ENCODE measurements at regions not wholly inside any gene's neighbourhood (a gene's known extent, or its start where the extent isn't known, plus 50 kb on each side); places are given as distances from the start of the nearest gene placed in this dataset.

GRCh38 chr18:44258576-44258975 lies 422.1 kb upstream of the SETBP1 start:
- POLR2A ChIA-PET = no interaction called here
- CTCF ChIA-PET = no interaction called here
- Mint-ChIP-seq H3K27me3 (no peaks in the 10 kb centered on the region), H3K9me3 (peaks cover 11% of the 10 kb centered on the region), H3K4me1 (ENCODE audit: low read depth) (no peaks in the 10 kb centered on the region), H3K36me3 (ENCODE audit: low read depth) (no peaks in the 10 kb centered on the region), H3K4me3 (no peak overlapping the region), H3K27ac (no peak overlapping the region)
- no peaks in the 10 kb centered on the region for H3K4me1 ChIP-seq (ENCODE audit: insufficient read depth, low read length)
- intact Hi-C loops (cut with DNase I, micrococcal nuclease) = no loop called here
- no peaks in the 10 kb centered on the region for H3K27me3 ChIP-seq (ENCODE audit: control insufficient read depth in 1 of 2, insufficient read depth in 2 of 2, low read length in 2 of 2)
- no peaks in the 10 kb centered on the region for H3K36me3 ChIP-seq (ENCODE audit: insufficient read depth, low read length)
- peaks cover 6 to 11% of the 10 kb centered on the region in 2 experiments for H3K9me3 ChIP-seq (ENCODE audit: control insufficient read depth in 1 of 2, insufficient read depth in 1 of 2, low read length in 2 of 2)
- no peak for TF ChIP-seq CTCF (IDR thresholded peaks at IDR 0.05)
- H3K4me3 ChIP-seq (ENCODE audit: low read length) = no peak overlapping the region
- H3K27ac ChIP-seq (ENCODE audit: low read depth in 1 of 2, low read length in 2 of 2) = no peak overlapping the region
- DNase-seq = no peak
- ATAC-seq (ENCODE audit: poor library complexity) = no peak

GRCh38 chr18:44259610-44260009 lies 421.1 kb upstream of the SETBP1 start:
- no peaks in the 10 kb centered on the region for H3K4me1 Mint-ChIP-seq (ENCODE audit: low read depth)
- H3K4me1 ChIP-seq (ENCODE audit: insufficient read depth, low read length) = no peaks in the 10 kb centered on the region
- intact Hi-C loops (cut with DNase I, micrococcal nuclease) = no loop called here
- H3K4me3 ChIP-seq (ENCODE audit: low read length) = no peak overlapping the region
- H3K9me3 Mint-ChIP-seq = peaks cover 11% of the 10 kb centered on the region
- no peaks in the 10 kb centered on the region for H3K27me3 ChIP-seq (ENCODE audit: control insufficient read depth in 1 of 2, insufficient read depth in 2 of 2, low read length in 2 of 2)
- POLR2A ChIA-PET = no interaction called here
- peaks cover 6 to 11% of the 10 kb centered on the region in 2 experiments for H3K9me3 ChIP-seq (ENCODE audit: control insufficient read depth in 1 of 2, insufficient read depth in 1 of 2, low read length in 2 of 2)
- no peaks in the 10 kb centered on the region for H3K36me3 ChIP-seq (ENCODE audit: insufficient read depth, low read length)
- H3K36me3 Mint-ChIP-seq (ENCODE audit: low read depth) = no peaks in the 10 kb centered on the region
- TF ChIP-seq CTCF (IDR thresholded peaks at IDR 0.05) = no peak
- no peak overlapping the region for H3K27ac ChIP-seq (ENCODE audit: low read depth in 1 of 2, low read length in 2 of 2)
- DNase-seq = no peak
- H3K4me3 Mint-ChIP-seq = no peak overlapping the region
- CTCF ChIA-PET = no interaction called here
- ATAC-seq (ENCODE audit: poor library complexity) = no peak
- no peak overlapping the region for H3K27ac Mint-ChIP-seq
- H3K27me3 Mint-ChIP-seq = no peaks in the 10 kb centered on the region

GRCh38 chr18:44265437-44265836 lies 415.3 kb upstream of the SETBP1 start:
- Histone ChIP-seq H3K36me3 (ENCODE audit: insufficient read depth, low read length) (no peaks in the 10 kb centered on the region), H3K9me3 (ENCODE audit: control insufficient read depth in 1 of 2, insufficient read depth in 1 of 2, low read length in 2 of 2) (peaks cover 0 to 6% of the 10 kb centered on the region in 2 experiments), H3K27ac (ENCODE audit: low read depth in 1 of 2, low read length in 2 of 2) (no peak overlapping the region), H3K4me1 (ENCODE audit: insufficient read depth, low read length) (no peaks in the 10 kb centered on the region), H3K4me3 (ENCODE audit: low read length) (no peak overlapping the region), H3K27me3 (ENCODE audit: control insufficient read depth in 1 of 2, insufficient read depth in 2 of 2, low read length in 2 of 2) (no peaks in the 10 kb centered on the region)
- H3K27me3 Mint-ChIP-seq = no peaks in the 10 kb centered on the region
- no peak for ATAC-seq (ENCODE audit: poor library complexity)
- no peak for DNase-seq
- no peak overlapping the region for H3K27ac Mint-ChIP-seq
- H3K4me3 Mint-ChIP-seq = no peak overlapping the region
- intact Hi-C loops (cut with DNase I, micrococcal nuclease) = no loop called here
- POLR2A ChIA-PET = no interaction called here
- no peaks in the 10 kb centered on the region for H3K36me3 Mint-ChIP-seq (ENCODE audit: low read depth)
- CTCF ChIA-PET = no interaction called here
- TF ChIP-seq CTCF (IDR thresholded peaks at IDR 0.05) = no peak
- peaks cover 12% of the 10 kb centered on the region for H3K9me3 Mint-ChIP-seq
- no peaks in the 10 kb centered on the region for H3K4me1 Mint-ChIP-seq (ENCODE audit: low read depth)
